ENCODE measurements at regions not wholly inside any gene's neighbourhood (a gene's known extent, or its start where the extent isn't known, plus 50 kb on each side); places are given as distances from the start of the nearest gene placed in this dataset.
"Not testable (repeated sequence)": the region's sequence is repeated elsewhere in the genome, so short reads cannot be mapped to it uniquely, and the experiment has no call there.

GRCh38 chr7:69244701-69245100, 353.6 kb upstream of the AUTS2 start:
- no peak for DNase-seq

GRCh38 chr7:69245646-69246045, 352.6 kb upstream of the AUTS2 start:
- DNase-seq, result no peak

- no peak for DNase-seq
These were observed 351.5 kb upstream of the AUTS2 start for GRCh38 chr7:69246758-69247157.

- not testable (repeated sequence) for DNase-seq
These were observed 349.9 kb upstream of the AUTS2 start for GRCh38 chr7:69248382-69248828.

GRCh38 chr7:69250958-69251357, 347.3 kb upstream of the AUTS2 start:
- no peak for DNase-seq

- DNase-seq, result no peak
These were observed 343.6 kb upstream of the AUTS2 start for GRCh38 chr7:69254643-69255042.

- no peak for DNase-seq
These were observed 341.6 kb upstream of the AUTS2 start for GRCh38 chr7:69256634-69257081.

GRCh38 chr7:69257592-69257991, 340.7 kb upstream of the AUTS2 start:
- DNase-seq, result no peak

GRCh38 chr7:69259445-69259844, 338.8 kb upstream of the AUTS2 start:
- no peak for DNase-seq

GRCh38 chr7:69260023-69260422, 338.3 kb upstream of the AUTS2 start:
- no peak for DNase-seq

GRCh38 chr7:69263550-69263949, 334.7 kb upstream of the AUTS2 start:
- DNase-seq, result no peak

GRCh38 chr7:69269806-69270205, 328.5 kb upstream of the AUTS2 start:
- no peak for DNase-seq

GRCh38 chr7:69272101-69272500, 326.2 kb upstream of the AUTS2 start:
- DNase-seq, result no peak

- no peak for DNase-seq
These were observed 322.1 kb upstream of the AUTS2 start for GRCh38 chr7:69276011-69276729.

GRCh38 chr7:69277366-69277765, 320.9 kb upstream of the AUTS2 start:
- no peak for DNase-seq

GRCh38 chr7:69282946-69283345, 315.3 kb upstream of the AUTS2 start:
- no peak for DNase-seq

GRCh38 chr7:69283421-69283820, 314.9 kb upstream of the AUTS2 start:
- DNase-seq, result no peak

- DNase-seq, result no peak
These were observed 312.4 kb upstream of the AUTS2 start for GRCh38 chr7:69285854-69286253.

- no peak for DNase-seq
These were observed 302.3 kb upstream of the AUTS2 start for GRCh38 chr7:69295977-69296376.

GRCh38 chr7:69301253-69301652, 297.0 kb upstream of the AUTS2 start:
- DNase-seq, result no peak

GRCh38 chr7:69309601-69310000, 288.7 kb upstream of the AUTS2 start:
- DNase-seq, result no peak

- DNase-seq, result no peak
These were observed 286.8 kb upstream of the AUTS2 start for GRCh38 chr7:69311489-69311888.

GRCh38 chr7:69313852-69314251, 284.4 kb upstream of the AUTS2 start:
- not testable (repeated sequence) for DNase-seq

- no peak for DNase-seq
These were observed 279.5 kb upstream of the AUTS2 start for GRCh38 chr7:69318794-69319193.

- no peak for DNase-seq
These were observed 269.8 kb upstream of the AUTS2 start for GRCh38 chr7:69328516-69328915.

Measured in cortex of kidney (tissue), 1 donor.